Ascending aorta (tissue), 2 donors: ENCODE measurements at regions not wholly inside any gene's neighbourhood (a gene's known extent, or its start where the extent isn't known, plus 50 kb on each side); places are given as distances from the start of the nearest gene placed in this dataset.
"Not testable (repeated sequence)": the region's sequence is repeated elsewhere in the genome, so short reads cannot be mapped to it uniquely, and the experiment has no call there.

Experiments
- DNase-seq, 2 donors: peaks; one replicate each; pipeline ENCODE4 v3.0.0-alpha.2; 2019; ENCODE audit warnings: low spot score in 2 of 2
- H3K27ac ChIP-seq, 2 donors: fragments of 200-600 bp; sonication (generic); one replicate each; pipeline ENCODE4 v1.5.1; 2016 to 2017; ENCODE audit warnings: mild to moderate bottlenecking in 1 of 2
- H3K27me3 ChIP-seq: fragments of 200-600 bp; sonication (generic); one replicate; pipeline ENCODE4 v1.5.1; 2017
- H3K36me3 ChIP-seq, 2 donors: fragments of 200-600 bp; sonication (generic); one replicate each; pipeline ENCODE4 v1.5.1; 2016
- H3K4me1 ChIP-seq, 2 donors: fragments of 200-600 bp; sonication (generic); one replicate each; pipeline ENCODE4 v1.5.1; 2016 to 2017; ENCODE audit warnings: mild to moderate bottlenecking in 1 of 2
- H3K4me3 ChIP-seq, 2 donors: fragments of 200-600 bp; sonication (generic); one replicate each; pipeline ENCODE4 v1.5.1; 2016 to 2017; ENCODE audit warnings: mild to moderate bottlenecking in 1 of 2
- H3K9me3 ChIP-seq, 2 donors: fragments of 200-600 bp; sonication (generic); one replicate each; pipeline ENCODE4 v1.5.1; 2016
- intact Hi-C: fragments of 100-400 bp; cut with DNase I; formaldehyde crosslinking; loops from one replicate; pipeline ENCODE4 v1.15.1; 2023
- TF ChIP-seq, protein P1 (sequence below), 3 experiments: fragments of 200-600 bp in 2 of 3; fragments of 450-650 bp in 1 of 3; sonication (generic) in 2 of 3; IDR thresholded peaks; one replicate each; pipeline ENCODE4 v1.5.1; 2016 to 2019; ENCODE audit warnings: antibody characterized with exemption in 3 of 3, mild to moderate bottlenecking in 1 of 3, moderate library complexity in 1 of 3

DNA sequence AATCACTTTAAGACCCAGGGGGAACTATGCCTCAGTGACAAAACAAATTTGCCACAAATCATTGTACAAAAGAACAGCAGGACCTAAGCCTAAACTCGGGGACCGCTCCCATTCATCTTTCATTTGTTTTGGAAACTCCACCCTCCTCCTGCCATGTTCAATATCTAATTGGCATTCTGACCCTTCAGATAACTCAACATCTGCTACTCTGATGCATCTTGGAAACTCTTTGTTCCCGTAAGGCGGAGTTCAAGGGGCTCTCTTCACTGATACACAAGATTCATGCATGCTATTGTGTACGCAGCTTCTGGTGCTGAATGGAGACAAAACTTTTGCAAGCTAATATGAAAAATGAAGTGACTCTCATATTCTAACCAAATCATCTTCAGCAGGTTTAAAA is 187.6 kb downstream of the ZFP64 start:
- Histone ChIP-seq H3K4me1 (no peaks in the 10 kb centered on the region), H3K4me3 (no peak overlapping the region), H3K27ac (no peak overlapping the region), H3K9me3 (no peaks in the 10 kb centered on the region), H3K36me3 (no peaks in the 10 kb centered on the region), H3K27me3 (no peaks in the 10 kb centered on the region)
- DNase-seq = no peak
- TF ChIP-seq, protein P1, sequence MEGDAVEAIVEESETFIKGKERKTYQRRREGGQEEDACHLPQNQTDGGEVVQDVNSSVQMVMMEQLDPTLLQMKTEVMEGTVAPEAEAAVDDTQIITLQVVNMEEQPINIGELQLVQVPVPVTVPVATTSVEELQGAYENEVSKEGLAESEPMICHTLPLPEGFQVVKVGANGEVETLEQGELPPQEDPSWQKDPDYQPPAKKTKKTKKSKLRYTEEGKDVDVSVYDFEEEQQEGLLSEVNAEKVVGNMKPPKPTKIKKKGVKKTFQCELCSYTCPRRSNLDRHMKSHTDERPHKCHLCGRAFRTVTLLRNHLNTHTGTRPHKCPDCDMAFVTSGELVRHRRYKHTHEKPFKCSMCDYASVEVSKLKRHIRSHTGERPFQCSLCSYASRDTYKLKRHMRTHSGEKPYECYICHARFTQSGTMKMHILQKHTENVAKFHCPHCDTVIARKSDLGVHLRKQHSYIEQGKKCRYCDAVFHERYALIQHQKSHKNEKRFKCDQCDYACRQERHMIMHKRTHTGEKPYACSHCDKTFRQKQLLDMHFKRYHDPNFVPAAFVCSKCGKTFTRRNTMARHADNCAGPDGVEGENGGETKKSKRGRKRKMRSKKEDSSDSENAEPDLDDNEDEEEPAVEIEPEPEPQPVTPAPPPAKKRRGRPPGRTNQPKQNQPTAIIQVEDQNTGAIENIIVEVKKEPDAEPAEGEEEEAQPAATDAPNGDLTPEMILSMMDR (IDR thresholded peaks at IDR 0.05) = no peak
- intact Hi-C loops = no loop called here

DNA sequence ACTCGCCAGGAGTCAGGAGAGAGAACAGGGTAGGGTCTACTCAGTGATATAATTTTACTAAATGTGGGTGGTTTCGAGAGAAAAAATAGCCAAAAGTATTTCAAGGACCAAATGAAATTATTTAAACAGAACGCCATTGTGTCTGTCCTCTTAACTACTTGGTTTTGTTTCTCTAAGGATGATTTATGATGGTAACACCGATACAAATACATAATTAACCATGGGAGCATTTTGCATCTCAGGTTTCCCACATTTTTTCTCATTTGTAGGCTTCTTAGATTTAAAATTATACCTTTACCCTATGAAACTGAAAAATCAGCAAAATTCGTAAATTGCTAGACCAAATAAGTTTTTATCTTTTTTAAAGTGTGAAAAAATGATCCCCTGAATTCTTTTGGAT is 188.2 kb downstream of the ZFP64 start:
- H3K4me1 ChIP-seq = no peaks in the 10 kb centered on the region
- no peak overlapping the region for H3K4me3 ChIP-seq
- H3K36me3 ChIP-seq = no peaks in the 10 kb centered on the region
- H3K27ac ChIP-seq = no peak overlapping the region
- intact Hi-C loops = no loop called here
- H3K27me3 ChIP-seq = no peaks in the 10 kb centered on the region
- DNase-seq = no peak
- no peaks in the 10 kb centered on the region for H3K9me3 ChIP-seq
- TF ChIP-seq, protein P1 (IDR thresholded peaks at IDR 0.05) = no peak

DNA sequence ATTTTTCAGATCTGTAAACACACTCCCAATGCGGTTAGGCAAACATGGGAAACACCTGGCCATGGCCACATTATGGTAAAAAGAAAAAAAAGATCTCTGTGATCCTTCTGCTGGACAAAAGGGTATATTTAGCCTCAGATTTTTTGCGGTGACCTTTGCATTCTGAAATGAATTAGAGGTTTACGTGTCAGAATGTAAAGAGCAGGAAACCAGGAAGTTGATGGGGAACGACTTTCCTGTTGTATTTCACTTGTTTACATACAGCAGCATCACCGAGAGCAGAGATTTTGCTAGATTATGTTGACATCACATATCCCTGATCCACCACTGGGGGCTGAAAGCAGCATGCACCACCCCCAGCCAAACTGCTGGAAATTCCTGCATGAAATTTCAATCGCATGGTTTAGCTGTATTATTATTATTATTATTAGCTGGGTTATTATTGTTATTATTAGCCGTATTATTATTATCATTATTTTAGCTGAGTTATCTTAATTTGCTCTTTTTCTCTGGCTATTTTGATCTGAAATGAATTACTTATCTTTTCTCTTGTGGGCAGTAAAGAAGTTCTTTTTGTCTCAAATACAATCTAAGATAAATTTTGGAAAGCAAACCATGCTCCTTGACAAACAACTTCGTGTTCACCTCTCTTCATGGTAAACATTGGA is 189.4 kb downstream of the ZFP64 start:
- intact Hi-C loops = no loop called here
- TF ChIP-seq, protein P1 (IDR thresholded peaks at IDR 0.05) = no peak
- Histone ChIP-seq H3K4me3 (no peak overlapping the region), H3K4me1 (no peaks in the 10 kb centered on the region), H3K27me3 (no peaks in the 10 kb centered on the region), H3K27ac (no peak overlapping the region), H3K9me3 (no peaks in the 10 kb centered on the region), H3K36me3 (no peaks in the 10 kb centered on the region)
- DNase-seq = no peak

DNA sequence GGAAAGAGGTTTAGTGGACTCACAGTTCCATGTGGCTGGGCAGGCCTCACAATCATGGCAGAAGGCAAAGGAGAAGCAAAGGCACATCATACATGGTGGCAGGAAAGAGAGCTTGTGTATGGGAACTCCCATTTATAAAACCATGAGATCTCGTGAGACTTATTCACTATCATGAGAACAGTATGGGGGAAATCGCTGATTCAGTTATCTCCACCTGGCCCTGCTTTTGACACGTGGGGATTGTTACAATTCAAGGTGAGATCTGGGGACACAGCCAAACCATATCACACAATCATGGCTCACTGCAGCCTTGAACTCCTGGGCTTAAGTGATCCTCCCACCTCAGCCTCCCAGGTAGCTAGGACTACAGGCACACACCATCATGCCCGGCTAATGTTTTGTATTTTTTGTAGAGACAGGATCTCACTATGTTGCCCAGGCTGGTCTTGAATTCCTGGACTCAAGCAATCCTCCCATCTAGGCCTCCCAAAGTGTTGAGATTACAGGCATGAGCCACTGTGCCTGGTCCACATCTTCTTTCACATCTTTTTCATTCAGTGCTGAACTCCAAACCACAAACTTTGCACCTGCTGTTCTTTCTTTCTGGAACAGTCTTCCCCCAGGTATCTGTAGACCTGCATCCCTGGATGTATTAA is 194.2 kb downstream of the ZFP64 start:
- H3K9me3 ChIP-seq, H3K4me3 ChIP-seq, DNase-seq, H3K27me3 ChIP-seq, intact Hi-C loops, H3K4me1 ChIP-seq, H3K27ac ChIP-seq, H3K36me3 ChIP-seq: not testable (repeated sequence)

DNA sequence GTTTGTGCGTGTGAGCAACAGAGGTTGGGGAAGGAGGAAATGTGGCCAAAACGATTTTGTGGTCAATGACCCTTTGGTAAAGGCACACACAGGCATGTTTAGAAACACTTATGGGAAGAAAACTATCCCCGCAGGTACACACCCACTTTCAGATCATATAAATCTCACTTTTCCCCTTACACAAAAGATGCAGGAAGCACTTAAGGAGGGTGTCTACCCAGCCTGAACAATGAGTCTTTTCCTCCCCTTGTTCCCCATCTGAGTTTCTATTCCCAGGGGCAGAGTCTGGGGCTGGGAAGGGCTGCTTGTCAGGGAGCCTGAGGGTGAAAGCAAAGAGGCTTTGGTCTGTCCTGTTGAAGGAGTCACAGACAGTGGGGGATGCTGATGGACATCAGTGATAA is 193.2 kb upstream of the SALL4 start:
- Histone ChIP-seq H3K4me3 (no peak overlapping the region), H3K4me1 (no peaks in the 10 kb centered on the region), H3K9me3 (no peaks in the 10 kb centered on the region), H3K36me3 (no peaks in the 10 kb centered on the region), H3K27ac (no peak overlapping the region), H3K27me3 (no peaks in the 10 kb centered on the region)
- TF ChIP-seq, protein P1 (IDR thresholded peaks at IDR 0.05) = no peak
- intact Hi-C loops = no loop called here
- no peak for DNase-seq

DNA sequence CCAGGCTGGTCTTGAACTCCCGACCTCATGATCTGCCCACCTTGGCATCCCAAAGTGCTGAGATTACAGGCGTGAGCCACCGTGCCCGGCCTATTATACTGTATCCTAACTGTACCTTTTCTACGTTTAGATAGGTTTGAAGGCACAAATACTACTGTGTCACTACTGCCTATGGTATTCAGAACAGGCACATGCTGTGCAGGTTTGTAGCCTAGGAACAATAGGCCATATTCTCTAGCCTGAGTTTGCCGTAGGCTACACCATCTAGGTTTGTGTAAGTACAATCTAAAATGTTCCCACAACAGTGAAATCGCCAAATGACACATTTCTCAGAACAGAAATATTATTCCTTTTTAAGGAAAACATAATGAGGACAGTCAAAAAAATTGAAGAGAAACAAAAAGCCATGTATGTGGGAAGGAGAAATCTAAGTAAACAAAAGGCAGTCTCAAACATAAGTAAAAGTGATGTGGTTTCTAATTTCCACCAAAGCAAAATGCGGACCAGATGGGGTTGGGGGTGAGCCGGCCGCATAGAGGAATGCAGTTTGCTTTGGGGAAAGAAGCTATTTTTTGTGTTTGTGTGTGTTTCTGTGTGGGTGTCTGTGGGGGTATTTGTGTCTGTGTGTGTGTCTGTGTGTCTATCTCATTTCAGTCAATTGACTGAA is 192.6 kb upstream of the SALL4 start:
- no peaks in the 10 kb centered on the region for H3K4me1 ChIP-seq
- intact Hi-C loops = no loop called here
- DNase-seq = no peak
- H3K36me3 ChIP-seq = no peaks in the 10 kb centered on the region
- no peak overlapping the region for H3K27ac ChIP-seq
- H3K9me3 ChIP-seq = no peaks in the 10 kb centered on the region
- H3K27me3 ChIP-seq = no peaks in the 10 kb centered on the region
- TF ChIP-seq, protein P1 (IDR thresholded peaks at IDR 0.05) = no peak
- no peak overlapping the region for H3K4me3 ChIP-seq
